HG03135 (cell line): ENCODE measurements at regions not wholly inside any gene's neighbourhood (a gene's known extent, or its start where the extent isn't known, plus 50 kb on each side); places are given as distances from the start of the nearest gene placed in this dataset.
"Not testable (repeated sequence)": the region's sequence is repeated elsewhere in the genome, so short reads cannot be mapped to it uniquely, and the experiment has no call there.

Source experiments
- ATAC-seq: cut with Tn5 transposase; IDR thresholded peaks from one replicate; pipeline ENCODE4 v1.9.1; 2021; ENCODE audit warnings: mild to moderate bottlenecking, moderate library complexity; ENCODE audit not compliant: unreplicated experiment

- not testable (repeated sequence) for ATAC-seq
Measured at GRCh38 chr16:16559179-16559740, 180.3 kb downstream of the NPIPA7 start.

DNA sequence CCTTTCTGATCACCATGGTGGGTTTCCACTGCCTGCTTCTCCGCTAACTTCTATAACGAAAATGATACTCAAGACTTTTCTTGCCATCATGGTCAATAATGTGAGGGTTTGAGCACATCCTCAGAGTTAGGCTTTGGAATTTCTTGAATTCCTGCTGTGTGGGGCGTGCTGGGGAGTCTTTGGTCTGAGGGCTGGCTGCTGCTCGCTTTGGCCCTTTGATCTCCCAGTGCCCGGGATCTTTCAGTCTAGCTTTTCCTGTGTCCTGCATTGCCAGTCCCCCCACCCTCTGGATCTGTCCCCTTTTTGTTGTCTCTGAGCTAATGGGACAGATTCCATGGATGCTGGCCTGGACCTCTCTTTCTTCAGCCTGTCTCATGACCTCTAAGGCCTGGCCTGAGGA, 182.6 kb downstream of the NPIPA7 start:
- not testable (repeated sequence) for ATAC-seq

- not testable (repeated sequence) for ATAC-seq
Measured at GRCh38 chr16:16563962-16564361, 185.0 kb downstream of the NPIPA7 start.

DNA sequence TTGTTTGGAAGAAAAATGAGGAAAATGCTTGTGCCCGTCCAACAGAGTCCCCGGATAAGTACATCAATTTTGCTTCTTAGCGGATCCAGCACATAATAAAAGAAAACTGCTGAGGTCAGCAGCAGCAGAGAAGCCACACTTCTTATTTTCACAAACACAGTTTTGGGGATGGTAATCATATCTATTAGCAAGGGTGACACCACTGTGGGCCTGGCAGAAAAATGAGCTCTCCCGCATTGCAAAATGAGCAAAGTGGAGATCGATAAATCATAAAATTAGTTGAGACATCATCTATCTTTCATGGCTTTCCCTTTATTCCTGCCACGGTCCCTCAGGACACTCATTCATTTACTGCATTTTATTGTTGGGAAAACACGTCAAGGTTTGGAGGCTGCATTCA, 186.4 kb downstream of the NPIPA7 start:
- not testable (repeated sequence) for ATAC-seq

GRCh38 chr16:16570055-16570454, 191.1 kb downstream of the NPIPA7 start:
- not testable (repeated sequence) for ATAC-seq

- not testable (repeated sequence) for ATAC-seq
Measured at GRCh38 chr16:16570874-16571273, 191.9 kb downstream of the NPIPA7 start.

DNA sequence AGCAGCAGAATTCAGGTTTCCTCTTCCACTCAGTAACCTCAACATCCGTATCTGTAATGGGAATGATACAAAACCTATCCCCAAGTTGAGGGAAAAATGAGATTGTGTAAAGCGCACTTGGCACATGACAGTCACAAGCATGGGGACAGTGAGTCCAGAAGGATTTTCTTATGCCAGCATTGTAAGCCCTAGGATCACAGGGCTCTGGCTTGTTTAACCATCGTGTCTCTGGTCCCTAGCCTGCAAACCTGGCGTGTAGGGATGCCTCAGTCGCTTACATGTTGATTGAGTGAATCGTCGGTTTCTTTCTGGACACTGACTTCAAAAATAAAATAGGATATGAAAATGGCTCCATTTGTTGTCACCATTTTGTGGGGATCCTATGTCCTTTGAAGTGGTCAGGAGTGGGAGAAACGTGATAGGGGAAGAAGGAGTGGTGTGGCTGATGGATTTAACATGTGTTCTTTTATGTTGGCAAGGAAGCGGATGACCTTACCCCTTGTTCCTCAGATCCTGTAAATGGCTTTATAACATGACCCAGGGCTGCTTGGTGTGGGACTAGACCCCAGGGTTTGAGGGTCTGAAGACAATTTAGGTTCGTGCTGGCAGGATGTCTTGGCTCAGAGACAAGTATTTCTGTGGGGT, 193.3 kb downstream of the NPIPA7 start:
- ATAC-seq, result not testable (repeated sequence)

GRCh38 chr16:16577062-16577461, 198.1 kb downstream of the NPIPA7 start:
- not testable (repeated sequence) for ATAC-seq

GRCh38 chr16:16578701-16579100, 199.8 kb downstream of the NPIPA7 start:
- no peak for ATAC-seq

GRCh38 chr16:16582916-16583315, 204.0 kb downstream of the NPIPA7 start:
- ATAC-seq, result not testable (repeated sequence)

DNA sequence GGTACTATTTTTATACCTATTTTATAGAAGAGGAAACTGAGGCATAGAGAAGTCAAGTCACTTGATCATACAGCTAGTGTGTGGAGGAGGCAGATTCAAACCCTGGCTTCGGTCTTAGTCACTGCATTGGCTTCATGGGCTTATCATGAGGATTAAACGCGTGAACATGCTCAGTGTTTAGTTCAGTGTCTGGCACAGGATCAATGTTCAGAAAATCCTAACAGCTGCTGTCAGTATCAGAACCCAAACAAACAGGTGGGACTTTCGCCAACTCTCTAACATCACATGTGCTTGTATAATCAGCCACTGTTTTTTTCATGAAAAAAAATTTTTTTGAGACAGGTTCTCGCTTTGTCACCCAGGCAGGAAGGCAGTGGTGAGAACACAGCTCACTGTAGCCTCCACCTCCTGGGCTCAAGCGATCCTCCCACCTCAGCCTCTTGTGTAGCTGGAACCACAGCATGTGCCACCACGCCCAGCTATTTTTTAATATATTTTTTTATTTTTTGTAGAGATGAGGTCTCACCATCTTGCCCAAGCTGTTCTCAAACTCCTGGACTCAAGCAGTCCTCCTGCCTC, 207.2 kb downstream of the NPIPA7 start:
- ATAC-seq, result not testable (repeated sequence)

DNA sequence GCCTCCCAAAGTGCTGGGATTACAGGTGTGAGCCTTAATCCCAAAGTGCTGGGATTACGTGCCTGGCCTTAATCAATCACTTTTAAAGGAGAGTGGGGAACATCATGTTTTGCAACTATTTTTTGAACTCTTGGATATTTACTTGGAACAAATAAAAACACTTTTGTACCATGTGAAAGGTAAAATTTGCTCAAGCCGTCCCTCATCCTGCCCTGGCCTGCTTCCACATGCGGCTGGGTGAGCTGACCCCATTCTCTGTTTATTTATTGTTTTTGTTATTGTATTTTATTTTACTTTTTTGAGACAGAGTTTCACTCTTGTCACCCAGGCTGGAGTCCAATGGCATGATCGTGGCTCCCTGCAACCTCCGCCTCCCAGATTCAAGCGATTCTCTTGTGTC, 208.0 kb downstream of the NPIPA7 start:
- not testable (repeated sequence) for ATAC-seq

DNA sequence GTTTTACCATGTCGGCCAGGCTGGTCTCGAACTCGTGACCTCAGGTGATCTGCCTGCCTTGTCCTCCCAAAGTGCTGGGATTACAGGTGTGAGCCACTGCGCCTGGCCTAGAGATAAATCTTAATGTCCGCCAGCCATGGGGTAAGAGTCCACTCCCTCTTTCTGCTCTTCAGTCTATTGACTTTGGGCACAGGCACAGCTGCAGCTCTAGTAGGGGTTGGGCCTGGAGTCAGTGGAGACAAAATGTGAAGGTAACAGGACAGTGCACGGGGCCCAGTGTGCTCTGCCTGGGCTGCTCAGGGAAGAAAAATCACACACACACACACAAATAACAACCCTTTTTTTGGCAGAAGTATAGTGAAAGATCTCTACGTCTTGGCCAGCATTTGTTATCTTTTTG, 209.5 kb downstream of the NPIPA7 start:
- not testable (repeated sequence) for ATAC-seq

DNA sequence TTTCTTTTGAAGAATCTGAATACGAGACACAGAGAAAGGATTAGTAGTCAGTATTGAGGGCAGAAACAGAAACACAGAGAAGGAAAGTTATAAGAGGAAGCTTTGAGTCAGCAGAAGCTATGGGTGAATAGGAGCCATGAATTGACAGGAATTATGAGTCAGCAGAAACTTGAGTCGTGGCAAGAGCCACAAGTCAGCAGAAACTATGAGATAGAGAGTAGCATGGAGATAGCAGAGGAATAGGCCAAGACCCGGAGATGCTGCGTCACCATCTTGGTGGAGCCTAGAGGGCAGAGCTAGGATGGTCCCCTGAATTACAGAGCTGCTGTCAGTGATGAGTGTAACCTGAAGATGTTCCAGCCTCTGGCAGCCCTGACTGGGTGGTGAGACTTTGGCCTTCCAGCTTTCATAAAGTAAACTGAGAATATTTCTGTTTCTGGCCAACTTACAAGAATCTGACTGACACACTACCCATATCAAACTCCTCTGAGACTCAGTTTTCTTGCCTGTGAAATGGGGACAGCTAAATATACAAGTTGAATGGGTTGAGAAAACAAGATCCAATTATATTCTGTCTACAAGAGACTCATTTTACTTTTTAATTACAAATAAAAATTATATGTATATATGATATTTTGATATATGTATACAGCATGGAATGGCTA, 211.8 kb downstream of the NPIPA7 start:
- ATAC-seq, result peak; percentile 53

GRCh38 chr16:16593156-16593863, 214.4 kb downstream of the NPIPA7 start:
- peak; percentile 57 for ATAC-seq

- ATAC-seq, result not testable (repeated sequence)
Measured at GRCh38 chr16:16595029-16595718, 216.2 kb downstream of the NPIPA7 start.

GRCh38 chr16:16601239-16601638, 222.3 kb downstream of the NPIPA7 start:
- not testable (repeated sequence) for ATAC-seq

- not testable (repeated sequence) for ATAC-seq
Measured at GRCh38 chr16:16607401-16608082, 228.6 kb downstream of the NPIPA7 start.

DNA sequence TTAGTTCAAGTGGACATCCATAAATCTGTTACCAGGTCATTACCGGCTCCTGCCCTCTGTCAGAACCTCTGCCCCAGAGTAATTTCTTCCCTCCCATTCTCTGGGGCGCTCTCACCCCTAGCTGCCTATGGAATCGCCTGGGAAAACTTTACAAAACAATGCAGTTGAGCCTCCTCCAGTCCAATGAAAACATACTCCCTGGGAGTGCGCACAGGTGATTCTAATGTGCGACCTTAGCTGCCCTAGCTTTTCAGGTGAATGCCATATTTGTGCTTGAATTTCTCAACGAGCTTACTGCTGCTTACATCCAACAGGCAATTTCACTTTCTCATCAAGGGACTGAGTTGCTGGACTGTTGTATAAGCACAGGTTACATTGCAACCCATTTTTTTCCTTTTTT, 230.7 kb downstream of the NPIPA7 start:
- not testable (repeated sequence) for ATAC-seq

- not testable (repeated sequence) for ATAC-seq
Measured at GRCh38 chr16:16610389-16610967, 231.5 kb downstream of the NPIPA7 start.
